Non-pigmented ciliary epithelial cell (primary cell): ENCODE measurements at regions not wholly inside any gene's neighbourhood (a gene's known extent, or its start where the extent isn't known, plus 50 kb on each side); places are given as distances from the start of the nearest gene placed in this dataset.
A peak's percentile ranks its signal among the peaks of the same experiment; 100 is the strongest.

ENCODE experiments used
- DNase-seq: peaks from one replicate; pipeline ENCODE4 v3.0.0-alpha.2; 2010; ENCODE audit warnings: low read depth

DNA sequence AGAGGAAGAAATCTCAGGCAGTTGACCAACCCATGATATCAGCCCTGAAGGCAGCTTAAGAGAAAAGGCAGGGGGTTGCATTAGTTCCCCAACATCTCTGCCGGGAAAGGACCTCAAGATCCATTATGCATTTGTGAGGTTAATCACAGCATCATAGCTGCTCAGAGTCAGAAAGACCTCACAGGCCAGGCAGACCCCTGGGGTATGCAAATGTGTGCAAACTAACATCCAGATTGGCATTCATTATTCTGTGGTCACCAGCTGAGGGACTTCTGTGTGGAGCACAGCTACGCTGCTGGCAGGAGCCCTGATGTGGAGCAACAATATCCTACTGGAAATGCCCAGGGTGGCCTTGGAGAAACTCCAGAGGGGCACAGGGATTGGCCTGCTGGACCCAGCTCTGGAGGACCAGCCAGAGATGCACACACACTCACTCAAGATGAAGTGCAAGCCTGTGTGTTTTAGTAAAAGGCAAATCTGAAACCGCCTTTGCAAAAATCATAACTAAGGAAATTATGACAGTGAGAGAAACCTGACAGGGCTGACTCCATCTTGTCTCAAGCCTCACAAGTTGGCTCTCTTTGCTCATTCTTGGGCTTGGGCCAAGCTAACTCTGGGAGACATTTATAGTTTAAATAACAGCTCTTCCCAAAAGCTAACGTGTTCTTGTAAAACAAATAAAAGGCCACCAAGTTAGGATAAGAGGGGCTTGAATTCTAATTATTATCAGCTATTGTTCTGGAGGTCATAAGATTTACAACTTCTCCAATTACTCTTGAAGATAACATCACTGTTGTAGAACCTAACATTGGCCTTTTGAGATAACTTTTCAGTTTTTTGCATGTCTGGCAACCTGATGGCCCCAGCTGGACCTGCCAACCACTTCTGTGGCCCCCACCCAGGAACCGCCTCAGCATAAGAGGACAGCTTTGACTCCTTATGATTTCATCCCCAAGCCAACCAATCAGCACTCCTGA lies 257.1 kb downstream of the UACA start:
- no peak for DNase-seq

DNA sequence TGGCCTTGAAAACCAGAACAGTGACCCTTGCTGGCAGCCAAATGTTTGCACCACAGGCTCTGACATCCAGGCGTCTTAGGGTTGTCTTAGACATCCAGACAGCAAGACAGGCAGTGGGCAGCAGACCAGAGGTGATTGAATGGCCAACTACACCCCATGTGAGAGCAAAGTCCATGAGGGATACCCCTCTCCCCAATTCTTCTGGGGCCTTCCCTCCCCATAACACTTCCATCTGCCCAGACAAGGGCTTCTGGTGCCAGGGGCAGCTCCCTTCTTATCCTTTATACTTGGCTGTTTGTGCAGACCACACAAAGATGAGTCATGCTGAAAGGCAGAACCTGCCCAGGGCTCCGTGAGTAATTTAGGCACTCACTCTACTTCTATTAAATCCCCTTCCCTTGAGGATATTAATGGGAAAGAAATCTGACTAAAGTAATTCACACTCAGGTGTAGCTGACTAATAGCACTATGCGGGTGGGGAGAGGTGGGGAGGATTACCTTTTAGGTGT lies 257.9 kb downstream of the UACA start:
- DNase-seq, result no peak

DNA sequence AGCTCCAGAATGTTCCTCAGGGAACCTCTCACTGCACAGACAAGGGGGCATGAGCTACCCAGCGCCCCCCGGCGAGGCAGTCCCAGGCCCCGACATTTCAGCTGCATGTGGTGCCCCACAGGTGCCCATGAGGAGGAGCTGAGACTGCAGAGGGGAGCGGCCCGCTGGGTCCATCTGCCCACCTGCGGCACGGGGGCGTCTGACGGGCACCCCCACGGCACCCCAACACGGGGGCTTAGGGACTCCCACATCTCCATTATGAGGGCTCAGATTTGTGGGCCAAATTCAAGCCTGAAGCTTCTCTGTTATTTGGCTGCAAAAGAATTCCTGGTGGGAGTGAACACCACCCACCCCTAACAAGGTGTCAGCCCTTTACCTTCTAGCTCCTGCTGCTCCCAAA lies 258.4 kb downstream of the UACA start:
- DNase-seq, result no peak

DNA sequence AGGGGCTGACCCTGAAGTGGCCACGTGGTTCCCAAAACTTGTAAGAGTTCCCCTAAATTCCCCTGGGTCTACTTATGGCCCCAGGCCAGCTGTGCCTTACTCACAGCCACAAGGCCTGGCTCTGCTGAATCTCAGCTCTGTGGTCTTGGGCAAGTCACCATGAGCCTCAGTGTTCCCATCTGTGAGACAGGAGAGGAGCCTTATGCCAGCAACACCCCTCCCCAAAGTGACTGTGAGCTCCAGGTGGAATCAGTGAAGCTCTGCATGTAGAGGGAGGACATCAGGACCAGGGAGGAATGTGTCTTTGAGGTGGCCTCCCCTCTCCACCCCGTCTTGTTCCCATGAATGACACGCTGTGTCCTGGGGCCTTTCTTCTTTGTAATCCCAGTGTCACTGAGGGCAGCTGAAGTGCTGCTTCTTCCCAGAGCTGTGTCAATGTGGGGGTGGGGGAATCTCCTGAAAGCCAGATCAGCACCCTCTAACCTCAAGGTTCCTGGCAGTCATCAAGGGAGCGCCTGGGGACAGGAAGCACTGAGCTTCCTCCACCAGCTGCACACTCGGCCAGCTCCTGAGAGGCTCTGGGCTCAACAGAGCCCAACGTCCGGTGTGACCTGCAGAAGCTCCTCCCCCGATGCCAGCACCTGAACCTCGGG lies 258.9 kb downstream of the UACA start:
- DNase-seq, result no peak

DNA sequence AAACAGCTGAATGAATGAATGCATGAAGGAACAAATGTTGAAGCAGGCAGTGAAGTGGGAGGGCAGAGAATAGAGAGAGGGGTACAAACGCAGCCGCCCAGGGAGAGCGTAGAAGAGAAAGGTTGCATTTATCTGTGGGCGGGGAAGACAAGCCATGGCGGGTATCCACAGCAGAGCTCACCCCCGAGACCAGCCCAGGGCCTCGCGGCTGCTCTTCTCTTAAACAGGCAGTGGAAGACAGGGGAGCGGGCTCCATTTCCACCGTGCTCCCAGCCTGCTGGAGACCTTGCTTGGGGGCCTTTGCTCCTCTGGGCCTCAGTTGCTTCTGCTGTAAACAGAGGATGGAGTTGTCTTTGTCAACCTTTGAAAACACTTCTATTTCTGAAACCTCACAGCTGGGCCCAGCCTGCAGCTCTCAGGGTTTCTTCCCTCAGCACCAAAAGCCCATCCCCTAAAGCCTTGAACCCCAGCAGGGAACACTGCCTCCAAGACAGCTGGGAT lies 259.5 kb downstream of the UACA start:
- no peak for DNase-seq

DNA sequence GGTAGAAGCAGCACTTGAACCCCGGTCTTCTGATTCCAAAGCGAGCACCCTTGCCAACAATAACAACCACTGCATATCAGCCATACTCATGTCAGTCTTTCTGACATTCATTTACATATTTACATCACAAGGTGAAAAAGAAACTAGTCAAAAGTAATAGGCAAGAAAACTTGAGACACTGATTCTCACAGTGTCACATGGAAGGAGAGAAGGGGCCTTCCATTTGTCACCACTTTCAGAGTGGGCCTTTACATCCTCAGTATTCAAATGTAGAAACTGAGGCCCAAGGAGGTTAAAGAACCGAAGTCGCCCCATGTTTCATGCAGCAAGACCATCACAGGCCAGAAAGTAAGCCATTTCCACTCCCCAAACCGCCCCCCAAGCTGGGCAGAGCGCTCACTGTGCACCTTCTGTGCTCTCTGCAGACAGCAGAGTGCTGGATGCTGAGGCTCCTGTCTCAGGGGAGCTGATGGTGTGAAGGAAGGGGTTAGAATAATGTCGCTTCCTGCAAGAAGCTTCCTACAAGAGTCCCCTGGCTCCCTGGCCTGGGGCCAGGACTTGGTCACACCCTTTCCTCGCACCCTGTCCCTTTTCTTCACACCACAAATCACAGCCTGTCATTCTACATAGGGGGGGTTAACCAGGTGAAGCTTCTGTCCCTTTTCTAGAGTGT lies 260.1 kb downstream of the UACA start:
- DNase-seq, result no peak

DNA sequence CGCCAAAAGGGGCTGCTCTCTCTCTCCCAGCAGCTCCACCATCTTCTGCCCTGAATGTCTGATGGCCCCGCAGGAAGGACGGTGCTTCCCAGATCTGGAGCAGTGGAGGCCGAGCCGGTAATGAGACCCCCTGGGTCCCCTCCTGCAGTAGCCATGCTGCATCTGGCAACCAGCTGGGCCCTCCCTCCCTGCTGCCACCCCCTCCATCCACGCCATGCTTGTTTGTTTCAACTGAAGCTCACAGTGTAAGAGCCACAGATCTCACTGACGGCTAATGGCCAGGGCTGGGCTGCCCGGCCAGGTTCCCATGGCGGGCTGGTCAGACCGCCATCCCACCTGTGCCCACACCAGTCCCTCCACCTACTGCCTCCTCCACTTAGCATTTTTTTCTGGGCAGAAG lies 260.8 kb downstream of the UACA start:
- DNase-seq, result no peak

DNA sequence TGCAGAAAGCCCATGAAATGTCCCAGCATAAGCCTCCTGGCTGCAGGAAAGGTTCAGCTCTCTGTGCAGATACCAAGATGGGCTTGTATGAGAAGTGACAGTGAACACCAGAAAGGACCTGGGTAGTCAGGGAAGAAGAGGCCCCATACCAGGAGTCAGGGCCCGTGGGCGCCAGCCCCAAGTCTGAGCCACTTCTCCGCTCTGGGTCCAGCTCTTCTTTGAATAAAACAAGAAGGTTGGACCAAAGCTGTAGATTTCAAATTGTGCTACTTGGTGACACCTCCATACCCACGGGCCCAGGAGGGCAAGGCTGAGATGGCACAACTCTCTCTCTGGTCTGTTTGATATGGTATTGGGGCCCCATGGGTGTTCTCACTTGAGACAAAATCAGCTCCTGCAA lies 261.5 kb downstream of the UACA start:
- no peak for DNase-seq

DNA sequence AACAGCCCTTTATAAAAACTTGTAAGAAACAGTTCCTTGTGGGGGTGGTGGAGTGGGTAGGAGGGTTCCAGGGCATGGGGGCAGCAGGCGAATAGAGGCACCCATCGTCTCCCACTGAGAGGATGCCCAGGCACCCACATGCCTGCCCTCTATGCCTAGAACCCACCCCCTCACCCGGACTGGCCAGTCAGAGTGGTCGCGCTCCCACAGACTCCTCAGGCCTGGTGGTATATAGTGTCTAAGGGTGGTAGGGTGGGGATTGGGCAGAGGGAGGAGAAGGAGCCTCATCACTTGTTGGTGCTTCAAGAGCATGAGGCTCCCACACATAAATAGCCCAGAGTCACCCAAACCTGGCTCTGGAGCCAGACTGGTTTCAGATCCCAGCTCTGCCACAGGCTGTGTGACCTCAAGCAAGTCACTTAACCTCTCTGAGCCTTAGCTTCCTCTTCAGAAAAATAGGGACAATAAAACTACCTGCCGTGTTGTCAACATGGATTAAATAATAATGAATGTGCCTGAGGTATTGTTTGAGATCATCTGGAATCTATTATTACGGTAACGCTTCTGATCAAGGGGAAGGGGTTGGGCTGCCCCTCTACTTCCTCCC lies 262.1 kb downstream of the UACA start:
- DNase-seq, result no peak

DNA sequence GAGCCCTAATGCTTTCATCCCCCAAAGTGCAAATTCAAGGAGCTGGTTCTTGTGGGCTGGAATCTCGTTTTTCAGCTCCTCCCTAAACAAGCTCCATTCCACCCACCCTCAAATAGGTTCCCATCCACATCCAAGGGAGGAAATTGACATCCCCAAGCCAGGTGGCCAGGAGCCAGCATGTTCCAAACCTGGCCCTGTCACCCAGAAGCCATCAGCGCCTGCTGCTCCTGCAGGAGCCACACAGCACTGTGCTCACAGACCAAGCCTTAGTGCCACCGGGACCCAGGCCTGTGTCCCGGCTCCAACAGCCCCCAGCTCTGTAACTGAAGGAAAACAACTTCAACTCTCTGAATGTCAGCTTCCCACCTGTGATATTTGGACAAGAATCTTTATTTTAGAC lies 263.6 kb downstream of the UACA start:
- DNase-seq, result no peak

DNA sequence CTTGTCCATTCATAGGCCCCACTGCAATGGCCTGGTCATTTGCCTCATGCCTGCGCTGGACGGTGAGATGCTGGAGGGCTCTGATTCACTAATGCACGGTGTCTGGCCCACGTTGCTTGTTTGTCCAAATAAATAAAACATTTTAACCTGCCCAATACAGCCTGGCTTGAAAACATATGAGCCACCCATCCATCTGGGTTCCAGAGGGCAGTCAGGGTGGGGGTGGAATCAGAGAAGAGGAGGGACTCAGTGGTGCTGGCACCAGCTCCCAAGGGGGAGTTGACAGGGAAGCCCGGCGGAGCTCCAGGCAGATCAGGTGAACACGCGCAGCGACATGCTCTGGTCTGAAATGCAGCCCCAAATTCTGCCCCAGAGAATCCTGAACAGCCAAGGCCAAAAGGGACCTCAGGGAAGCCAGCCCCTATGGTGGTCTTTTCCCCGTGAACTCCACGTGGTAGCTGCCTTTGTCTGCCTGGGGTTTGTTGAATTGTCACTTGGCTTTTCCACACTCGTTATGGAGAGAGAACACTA lies 265.2 kb downstream of the UACA start:
- DNase-seq, result no peak

DNA sequence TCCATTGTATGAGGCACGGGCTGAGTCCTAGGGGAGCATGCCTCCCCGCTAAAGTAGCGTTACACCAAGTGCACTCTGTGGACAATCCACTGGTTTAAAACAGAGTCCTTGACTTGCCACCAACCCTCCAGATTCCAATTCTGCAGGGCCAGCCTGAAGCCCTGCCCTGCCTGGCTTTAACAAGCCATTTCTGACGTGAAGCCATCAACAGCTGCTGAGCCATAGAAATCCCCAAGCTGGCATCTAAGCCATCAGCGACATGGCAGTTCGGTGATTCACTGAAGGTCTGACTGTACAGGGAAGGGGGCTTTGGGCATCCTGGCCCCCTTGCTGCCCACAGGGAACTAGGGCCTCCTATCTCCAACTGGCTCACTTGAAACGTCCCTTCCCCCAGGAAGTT lies 265.7 kb downstream of the UACA start:
- DNase-seq, result no peak

DNA sequence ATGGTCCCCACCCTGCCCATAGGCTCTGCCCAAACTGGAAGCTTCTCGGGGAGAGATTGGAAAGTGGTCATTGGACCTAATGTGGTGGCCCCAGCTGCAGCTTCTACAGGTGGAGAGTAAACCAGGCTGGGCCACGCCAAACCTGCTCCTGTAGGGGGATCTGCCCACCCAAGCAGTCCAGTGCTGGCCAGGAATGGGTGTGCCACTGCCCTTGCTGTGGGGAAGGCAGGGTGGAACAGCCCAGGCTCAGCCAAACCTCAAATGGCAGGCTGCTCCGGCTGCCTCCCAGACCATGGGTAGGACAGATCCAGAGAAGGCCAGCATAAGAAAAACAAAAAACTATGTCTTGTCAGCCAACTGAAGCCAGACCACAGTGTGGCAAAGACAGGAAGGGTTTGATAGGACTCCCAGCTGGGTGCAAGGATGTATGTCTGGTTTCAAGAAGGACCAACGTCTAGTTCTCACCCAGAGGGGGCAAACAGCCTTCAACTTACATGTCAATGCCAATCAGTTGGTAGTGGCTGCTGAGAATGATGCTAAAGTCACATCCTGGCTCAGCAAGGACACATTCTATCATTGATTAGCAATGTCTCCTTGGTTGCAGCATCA lies 267.3 kb downstream of the UACA start:
- no peak for DNase-seq

DNA sequence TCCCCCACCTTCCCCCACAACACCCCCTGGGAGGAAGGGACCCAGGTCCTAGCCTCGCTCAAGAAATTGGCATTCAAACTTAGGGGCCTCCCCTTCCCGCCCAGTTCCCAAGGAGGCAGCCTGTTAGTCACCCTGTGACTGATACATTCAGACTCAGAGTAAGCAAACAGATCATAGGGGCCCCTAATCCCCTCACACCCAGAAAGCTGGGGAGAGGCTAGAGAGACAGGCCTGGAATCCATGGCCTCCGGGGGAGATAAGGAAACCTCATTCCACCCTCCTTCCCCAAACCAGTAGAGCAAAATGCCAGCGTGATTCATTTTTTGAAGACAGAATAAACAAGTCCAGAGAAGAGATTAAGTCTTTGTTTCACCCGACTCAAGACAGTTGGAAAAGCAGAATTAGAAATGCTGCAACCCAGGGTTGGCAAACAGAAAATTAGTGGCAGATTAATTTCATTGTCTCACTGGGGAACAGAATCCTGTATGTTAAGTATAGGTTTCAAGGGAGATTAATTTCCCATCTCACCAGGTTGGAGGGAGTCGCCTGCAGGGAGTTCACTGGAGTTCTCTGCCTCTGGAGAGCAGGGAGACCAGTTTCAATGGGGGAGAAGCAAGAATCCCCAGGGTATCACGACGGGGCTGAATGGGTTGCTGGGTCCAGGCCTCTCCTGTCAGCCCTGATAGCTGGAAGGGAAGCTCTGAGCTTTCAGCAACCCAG lies 268.3 kb downstream of the UACA start:
- peak; percentile 95 for DNase-seq

DNA sequence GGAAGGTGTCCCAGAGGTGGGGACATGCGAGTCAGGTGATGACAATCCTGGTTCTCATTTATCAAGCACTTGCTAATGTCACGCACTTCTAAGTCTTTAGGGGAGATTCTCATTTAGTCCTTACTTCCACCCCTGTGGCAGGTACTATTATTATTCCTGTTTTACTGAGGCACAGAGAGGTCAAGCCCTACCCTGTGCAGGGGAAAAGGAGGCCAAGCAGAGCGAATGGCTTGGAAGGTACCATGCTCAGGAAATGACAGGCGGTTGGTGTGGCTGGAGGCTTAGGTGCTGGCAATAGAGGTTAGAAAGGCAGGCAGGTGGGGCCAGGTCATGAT lies 268.9 kb downstream of the UACA start:
- no peak for DNase-seq

DNA sequence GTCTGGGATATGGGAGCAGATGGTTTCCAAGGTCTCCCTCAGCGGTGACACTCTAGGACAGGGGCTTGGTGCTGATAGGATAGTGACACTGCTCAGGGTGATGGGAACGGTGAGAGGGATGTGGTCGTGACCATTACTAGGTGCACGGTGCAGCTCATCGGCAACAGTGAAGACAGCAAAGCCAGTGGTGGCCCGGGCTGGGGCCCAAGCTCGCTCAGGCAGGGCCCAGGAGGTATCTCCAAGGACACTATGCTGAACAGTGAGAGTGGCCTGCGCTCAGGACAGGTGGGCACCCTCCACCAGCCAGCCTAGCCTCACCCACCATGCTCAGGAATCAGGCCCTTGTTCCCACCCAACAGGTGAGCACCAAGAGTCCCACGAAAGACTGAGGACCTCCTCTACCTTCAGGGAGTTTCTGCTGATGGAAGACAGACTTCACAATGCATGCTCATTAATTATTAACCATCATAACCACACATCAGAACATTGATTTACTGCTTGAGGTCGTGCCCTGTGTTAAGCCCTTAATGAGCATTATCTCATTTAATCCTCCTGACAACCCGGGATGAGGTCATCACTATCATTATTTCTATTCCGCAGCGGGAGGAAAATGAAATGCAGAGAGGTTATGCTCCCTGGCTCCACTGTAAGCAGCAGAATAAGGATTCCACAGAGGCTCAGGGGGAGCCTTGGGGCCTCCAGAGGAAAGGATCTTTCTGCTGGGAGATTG lies 269.4 kb downstream of the UACA start:
- no peak for DNase-seq

DNA sequence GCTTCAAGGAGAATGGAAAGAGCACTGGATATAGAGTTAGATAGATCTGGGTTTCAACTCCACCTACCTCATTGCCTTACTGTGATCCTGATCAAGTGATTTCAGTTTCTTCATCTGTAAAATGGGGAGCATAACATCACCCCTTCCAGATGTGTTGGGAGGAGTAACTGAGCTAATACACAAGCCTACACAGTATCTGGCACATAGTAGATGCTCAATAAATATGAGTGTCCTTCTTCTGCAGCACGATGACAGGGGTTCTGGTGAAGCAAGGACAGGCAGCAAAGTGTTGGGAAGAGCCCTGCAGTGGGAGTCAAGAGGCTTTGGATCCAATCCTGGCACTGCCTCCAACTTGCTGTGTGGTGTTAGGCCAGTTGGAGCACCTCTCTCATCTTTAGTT lies 270.0 kb downstream of the UACA start:
- no peak for DNase-seq

DNA sequence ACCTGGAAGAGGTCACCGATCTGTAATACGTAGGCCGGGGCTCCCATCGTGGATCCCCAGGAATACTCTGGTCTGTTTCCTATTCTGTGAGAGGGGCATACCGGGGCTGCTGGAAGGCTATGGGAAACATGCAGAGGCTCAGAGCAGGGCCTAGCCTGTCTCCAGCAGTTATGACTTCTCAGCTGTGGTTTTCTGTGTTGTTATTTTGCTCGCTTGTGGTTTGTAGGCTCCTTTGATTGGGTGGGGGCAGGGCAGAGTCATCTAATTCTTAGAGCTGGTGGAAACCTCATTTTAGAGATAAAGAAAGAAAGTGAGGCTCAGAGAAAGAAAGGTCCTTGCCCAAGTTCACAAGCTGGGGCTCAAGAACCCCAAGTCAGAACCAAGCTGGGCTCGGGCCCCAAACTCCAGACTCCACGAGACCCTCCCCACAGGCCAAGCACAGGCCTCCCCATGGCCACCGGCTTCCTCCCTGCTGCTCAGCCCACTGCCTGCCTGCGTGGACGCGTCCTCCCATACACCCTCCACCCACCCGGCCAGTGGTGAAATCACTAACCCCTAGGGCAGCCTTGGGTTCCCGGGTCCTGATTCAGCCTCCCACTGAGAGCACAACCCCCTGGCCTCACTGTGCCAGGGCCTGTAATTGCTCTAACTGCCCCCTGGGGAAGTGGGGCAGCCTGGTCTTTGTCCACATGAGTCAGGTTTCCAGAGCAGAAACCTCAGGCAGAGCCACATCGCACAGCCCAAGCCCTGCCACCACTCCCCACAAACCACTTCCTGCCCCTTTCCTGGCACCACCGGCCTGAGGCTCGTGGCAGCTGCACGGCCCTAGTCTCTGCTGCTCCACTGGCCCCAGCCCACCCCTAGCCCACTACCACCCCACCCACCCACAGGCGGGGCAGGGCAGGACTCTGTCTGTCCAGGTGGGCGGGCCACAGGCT lies 270.8 kb downstream of the UACA start:
- peak; percentile 82 for DNase-seq

DNA sequence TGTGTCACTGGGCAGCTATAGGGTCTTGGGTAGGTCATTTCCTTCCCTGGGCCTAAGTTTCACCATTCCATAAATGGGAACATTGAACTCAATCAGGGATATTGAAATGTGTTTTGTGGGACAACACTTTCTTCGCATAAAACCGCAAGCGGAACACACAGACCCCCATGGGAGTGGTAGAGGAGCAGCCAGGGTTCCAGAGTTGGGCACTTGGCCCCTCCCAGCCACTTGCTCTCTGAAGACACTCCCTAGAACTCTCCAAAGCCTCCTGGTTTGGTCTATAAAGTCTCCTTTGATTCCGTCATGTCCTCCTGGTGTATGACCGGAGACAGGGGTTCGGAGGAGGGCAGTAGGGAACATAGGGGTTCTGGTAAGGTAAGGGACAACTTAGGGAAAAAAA lies 271.7 kb downstream of the UACA start:
- DNase-seq, result no peak
